ENCODE measurements at regions not wholly inside any gene's neighbourhood (a gene's known extent, or its start where the extent isn't known, plus 50 kb on each side); places are given as distances from the start of the nearest gene placed in this dataset.

DNA sequence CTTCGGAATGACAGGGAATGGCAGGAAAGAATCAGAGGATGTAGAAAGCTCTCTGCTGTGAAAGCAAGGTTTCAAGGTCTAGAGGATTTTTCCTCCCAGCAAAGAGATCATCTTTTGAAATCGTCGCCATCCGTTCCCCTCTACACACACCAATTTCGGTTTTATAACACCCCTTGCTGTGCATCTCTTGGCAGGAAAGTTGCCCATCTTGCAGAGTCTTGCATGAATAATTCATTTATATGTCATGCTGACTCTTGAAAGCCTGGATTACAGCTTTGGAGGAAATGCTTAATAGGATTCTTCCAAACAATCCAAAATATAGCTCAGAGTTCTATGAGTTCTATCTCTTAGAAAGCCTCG is 262.7 kb downstream of the CHL1 start:
- DNase-seq = no peak

- no peak for DNase-seq
These were observed 264.4 kb downstream of the CHL1 start for GRCh38 chr3:461006-461405.

- peak; percentile 60 for DNase-seq
These were observed 266.3 kb downstream of the CHL1 start for GRCh38 chr3:462851-463250.

- DNase-seq = no peak
These were observed 267.0 kb downstream of the CHL1 start for GRCh38 chr3:463252-464192.

- no peak for DNase-seq
These were observed 267.7 kb downstream of the CHL1 start for GRCh38 chr3:464255-464654.

DNA sequence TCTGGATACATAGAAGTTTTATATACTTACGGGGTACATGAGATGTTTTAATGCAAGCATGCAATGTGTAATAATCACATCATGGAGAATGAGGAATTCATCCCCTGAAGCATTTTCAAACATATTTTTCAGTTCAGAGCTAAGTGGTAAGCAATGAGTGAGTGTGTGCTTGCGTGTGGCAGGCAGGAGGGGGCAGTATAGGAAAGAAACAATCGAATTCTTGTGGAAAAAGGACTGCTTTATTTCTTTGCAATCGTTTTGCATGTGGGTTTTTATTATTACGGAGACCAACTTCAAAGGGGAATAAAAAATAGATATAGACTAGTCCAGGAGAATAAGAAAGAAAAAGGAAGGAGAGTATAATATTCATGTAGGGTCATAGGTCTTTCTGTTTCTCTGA is 271.6 kb downstream of the CHL1 start:
- DNase-seq = no peak

DNA sequence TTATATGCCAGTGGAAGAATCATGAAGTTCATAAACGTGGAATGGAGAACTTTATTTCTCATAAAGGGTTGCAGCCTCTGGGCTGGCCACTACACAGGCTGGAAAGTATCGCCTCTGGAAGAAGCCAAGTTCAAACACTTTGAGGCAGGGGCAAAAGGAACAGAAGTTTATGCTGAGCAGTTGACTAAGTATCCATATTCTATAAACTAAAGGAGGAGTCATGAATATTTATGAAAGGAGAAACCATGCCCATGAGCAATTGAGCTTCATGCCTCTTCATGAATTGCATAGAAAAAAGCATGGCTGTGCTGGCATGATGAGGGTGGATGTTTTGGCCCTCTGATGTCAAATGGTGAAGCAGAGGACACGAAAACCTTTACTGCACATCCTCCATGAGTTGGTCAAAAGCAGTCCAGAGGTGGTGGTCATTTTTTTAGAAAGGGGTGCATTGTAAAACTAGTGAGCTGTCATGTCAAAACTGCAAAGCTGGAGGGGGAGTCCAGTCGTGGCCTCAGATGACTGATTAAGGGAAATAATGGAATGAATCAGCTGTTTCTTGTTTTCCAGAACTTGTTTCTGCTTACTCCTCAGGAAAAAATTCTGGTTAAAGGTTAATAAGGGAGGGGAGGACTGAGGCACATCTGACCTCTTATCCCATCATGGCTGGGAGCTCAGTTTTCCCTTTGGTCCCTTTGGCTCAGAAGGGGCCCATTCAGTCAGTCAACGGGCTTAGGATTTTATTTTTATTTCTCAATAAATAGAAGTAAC is 276.7 kb downstream of the CHL1 start:
- DNase-seq = no peak

DNA sequence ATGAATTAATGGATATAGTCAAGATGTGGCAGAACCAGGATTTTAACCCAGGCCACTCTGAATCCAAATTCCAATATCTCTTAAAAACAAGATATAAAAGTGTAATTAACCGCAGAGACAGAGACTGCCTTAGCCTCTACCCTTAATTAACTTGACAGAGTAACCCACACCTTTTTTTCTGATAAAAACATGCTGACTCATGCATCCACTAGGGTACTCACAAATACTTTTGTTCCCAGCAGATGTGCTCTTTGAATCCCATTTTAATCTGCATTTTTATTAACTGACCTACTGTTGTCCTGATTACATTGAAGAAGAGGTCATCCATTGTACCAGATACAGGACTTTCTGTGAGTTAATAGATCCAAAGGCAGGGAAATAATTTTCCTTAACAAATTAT is 278.3 kb downstream of the CHL1 start:
- no peak for DNase-seq

DNA sequence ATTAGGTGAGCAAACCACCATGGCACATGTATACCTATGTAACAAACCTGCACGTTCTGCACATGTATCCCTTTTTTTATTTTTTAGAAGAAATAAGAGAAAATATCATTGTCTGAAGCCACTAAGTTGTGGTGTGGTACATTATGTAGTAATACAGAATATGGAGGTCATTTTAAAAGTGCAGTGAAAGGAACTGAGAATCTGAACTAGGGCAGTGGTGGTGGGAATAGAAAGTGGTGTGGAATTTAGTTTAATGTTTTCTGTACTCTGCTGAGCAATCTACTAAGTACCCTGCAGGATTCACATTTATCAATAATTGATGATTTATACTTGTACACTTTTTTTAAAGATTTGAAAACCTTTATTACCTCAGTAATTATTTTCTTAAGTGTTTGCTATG is 283.5 kb downstream of the CHL1 start:
- DNase-seq = no peak

DNA sequence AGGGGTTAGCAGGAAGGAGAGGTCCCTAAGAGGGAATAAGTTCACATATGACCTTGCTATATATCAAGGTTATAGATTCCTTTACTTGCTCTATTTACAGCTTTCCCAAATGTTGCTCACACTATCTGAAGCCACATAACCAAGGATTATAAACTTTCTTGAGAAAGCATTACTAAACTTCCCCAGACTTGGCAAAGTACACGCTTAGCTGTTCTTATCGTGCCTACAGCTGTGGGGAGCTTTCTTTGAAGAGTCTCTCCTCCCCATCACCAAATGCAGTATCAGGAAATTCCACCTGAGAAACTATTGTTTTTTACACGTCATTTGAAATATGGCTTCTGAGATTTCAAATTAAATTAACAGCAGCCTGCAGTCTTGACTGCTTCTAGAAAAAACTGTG is 284.5 kb downstream of the CHL1 start:
- no peak for DNase-seq

DNA sequence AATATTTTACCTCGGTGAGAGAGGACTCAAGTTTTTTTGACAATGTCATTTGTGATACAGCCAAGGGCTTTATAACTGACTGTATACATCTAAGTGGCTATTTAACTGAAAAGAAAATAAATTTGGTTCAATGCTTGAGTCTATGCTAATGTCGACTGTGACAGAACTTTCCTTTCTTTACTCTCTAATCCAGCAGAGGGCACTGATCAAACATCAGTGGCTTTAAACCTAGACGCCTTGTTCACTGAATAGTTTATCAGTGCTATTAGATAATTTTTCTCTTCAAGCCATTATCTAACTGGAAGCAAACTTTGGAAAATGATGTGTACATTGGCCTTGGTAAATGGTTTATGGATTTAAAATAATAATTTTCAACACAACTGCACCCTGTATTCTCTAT is 285.1 kb downstream of the CHL1 start:
- no peak for DNase-seq

GRCh38 chr3:482479-482878 is 285.9 kb downstream of the CHL1 start:
- no peak for DNase-seq

DNA sequence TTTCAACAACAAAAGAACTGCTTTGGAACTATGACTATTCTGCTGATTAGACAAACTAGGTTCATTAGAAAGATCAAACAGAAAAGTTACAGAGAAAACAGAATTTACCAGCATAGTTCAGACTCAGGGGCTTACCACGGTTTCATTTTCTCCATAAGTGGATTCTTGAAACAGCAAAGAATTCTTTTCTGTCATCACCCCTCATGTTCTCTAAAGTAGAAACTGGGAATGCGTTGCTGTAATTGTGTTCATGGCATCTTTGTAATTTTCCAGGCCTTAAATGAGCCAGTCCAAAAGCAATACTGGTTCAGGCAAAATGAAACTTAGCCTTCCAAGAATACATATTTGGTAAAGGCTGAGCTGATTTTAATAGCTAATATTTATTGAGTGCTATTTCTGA is 287.8 kb downstream of the CHL1 start:
- no peak for DNase-seq

DNA sequence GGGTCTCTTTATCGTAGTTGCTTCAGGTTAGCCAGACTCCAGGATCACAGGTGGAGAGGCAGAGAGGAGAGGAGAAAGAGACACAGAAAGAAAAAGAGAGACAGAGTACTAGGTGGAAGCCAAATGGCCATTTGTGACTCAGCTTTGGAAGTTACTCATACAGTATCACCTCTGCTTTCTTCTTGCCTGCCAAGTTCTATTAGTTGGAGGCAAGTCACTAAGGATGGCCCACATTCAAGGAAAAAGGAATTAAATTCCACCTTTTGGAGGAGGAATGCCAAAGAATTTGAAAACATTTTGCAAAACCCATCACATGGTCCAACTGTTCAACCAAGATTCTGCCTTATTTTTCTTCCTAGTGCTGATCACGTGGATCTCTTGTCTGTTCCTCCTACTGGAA is 291.1 kb downstream of the CHL1 start:
- DNase-seq = no peak

DNA sequence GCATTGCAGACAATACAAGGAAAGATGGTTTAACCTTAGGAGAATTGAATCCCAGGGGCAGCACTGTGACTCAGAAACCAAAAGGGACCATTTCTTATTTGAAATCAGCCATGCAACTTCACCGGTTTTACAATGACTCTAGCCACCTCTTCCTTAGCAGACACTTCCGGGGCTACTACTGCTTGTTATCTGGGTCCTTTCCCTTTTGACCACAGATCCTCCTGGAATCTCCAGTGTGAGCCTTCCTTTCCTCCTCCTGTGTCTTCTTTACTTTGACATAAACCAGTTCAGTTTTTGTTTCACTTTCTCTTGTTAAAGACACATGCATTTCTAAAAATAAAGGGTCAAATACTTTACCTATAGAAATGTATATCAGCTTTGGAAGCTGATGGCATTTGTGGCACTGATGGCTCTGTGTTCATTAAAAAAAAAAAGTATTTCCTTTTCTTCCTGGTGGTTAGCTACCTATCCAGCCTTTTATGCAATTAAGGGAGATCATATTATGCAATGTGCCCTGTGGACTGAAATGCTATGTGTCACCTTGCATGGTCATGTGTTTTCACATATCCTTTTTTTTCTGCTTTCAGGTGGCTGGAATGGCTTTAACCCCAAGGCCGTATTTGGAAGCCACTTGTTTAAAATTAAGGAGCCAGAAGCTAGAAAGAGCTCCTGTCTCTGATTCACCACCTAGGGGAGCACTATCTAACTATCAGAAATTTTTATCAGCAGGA is 296.2 kb downstream of the CHL1 start:
- no peak for DNase-seq

DNA sequence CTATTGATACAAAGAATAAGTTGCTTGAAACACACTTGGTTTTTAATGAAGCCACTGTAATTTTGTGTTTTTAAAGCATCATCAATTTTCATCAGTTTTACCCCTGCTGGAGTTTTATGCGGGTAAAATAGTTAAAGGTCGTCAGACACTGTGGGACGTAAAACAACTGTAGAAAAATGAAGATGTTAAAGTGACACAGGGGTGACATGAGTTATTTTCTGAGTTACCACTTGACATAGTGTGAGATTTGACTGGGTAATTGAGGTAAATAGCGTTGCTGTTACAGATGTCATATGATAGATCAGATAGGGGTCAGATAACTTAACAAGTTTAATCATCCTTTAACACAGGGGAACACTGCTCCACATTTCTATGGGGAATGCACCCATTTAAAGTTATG is 297.6 kb downstream of the CHL1 start:
- DNase-seq = no peak

GRCh38 chr3:498487-498886 is 301.9 kb downstream of the CHL1 start:
- no peak for DNase-seq

DNA sequence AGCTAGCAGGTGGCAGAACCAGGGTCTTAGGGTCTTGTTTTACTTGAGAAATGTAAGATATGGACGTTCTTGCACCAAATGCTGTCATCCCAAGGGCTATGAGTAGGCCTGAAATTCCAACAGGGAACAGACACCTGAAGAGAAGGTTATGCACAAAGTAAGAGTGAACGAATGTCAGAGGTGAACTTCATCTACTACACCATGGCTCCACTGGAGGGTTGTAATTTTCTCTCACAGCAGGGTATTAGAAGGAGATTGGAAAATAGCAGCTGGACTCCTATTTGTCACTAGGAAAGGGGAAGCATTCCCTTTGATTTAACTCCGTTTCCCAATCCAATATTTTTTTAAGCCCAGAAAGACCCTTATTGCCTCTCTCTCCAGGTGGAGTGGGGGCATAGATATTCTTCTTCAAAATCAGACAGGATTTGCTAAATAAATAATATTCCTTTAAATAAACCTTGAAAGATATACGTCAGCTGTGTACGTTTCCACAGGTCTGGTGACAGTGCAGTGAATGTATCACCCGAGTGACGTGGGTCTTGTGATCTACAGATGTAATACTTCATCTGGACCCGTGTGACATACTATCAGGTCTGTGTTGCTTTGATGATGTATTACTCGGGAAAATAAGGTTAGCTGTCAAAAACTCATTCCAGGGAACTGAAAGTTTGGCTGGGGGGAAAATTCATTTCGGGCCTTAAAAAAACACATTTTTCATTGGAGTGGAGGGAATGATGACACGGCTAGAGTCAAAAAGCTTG is 302.6 kb downstream of the CHL1 start:
- DNase-seq = no peak

- no peak for DNase-seq
These were observed 305.9 kb downstream of the CHL1 start for GRCh38 chr3:502486-502885.

GRCh38 chr3:513301-513700 is 316.7 kb downstream of the CHL1 start:
- DNase-seq = no peak

GRCh38 chr3:514192-514591 is 317.6 kb downstream of the CHL1 start:
- DNase-seq = no peak

DNA sequence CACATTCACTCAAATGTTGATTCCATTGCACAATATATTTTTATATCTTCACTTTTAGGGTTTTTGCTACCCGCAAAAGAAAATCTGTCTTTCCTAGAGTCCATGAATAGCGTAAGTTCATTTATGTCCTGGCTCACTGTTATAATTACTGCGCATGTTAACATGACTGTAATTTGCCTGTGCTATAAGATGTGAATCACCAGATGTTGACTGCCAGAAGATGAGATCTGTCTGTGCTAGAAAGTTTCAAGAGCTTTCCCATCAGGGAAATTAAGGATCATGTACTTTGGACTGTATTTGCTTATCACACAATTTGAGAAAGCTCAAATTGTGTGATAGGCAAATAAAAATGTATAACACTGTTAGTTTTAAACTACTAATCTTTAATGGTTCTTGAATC is 322.5 kb downstream of the CHL1 start:
- no peak for DNase-seq
